GM18517 (cell line): ENCODE measurements at regions not wholly inside any gene's neighbourhood (a gene's known extent, or its start where the extent isn't known, plus 50 kb on each side); places are given as distances from the start of the nearest gene placed in this dataset.

ENCODE experiments used
- ATAC-seq: cut with Tn5 transposase; IDR thresholded peaks from one replicate; pipeline ENCODE4 v1.9.1; 2021; ENCODE audit warnings: mild to moderate bottlenecking, moderate library complexity; ENCODE audit not compliant: unreplicated experiment

GRCh38 chr11:45089251-45089650 is 57.2 kb upstream of the PRDM11 start:
- no peak for ATAC-seq

- ATAC-seq, result no peak
Measured at GRCh38 chr11:45089676-45090499, 56.6 kb upstream of the PRDM11 start.

GRCh38 chr11:45090607-45091006 is 55.8 kb upstream of the PRDM11 start:
- no peak for ATAC-seq

- no peak for ATAC-seq
Measured at GRCh38 chr11:45091563-45092403, 54.7 kb upstream of the PRDM11 start.

GRCh38 chr11:45092404-45092785 is 54.0 kb upstream of the PRDM11 start:
- no peak for ATAC-seq

GRCh38 chr11:45092901-45093760 is 53.3 kb upstream of the PRDM11 start:
- no peak for ATAC-seq

GRCh38 chr11:45093761-45094455 is 52.5 kb upstream of the PRDM11 start:
- no peak for ATAC-seq

GRCh38 chr11:45094958-45095690 is 51.3 kb upstream of the PRDM11 start:
- ATAC-seq, result no peak

GRCh38 chr11:45095691-45096010 is 50.8 kb upstream of the PRDM11 start:
- ATAC-seq, result no peak

GRCh38 chr11:45096636-45097035 is 49.8 kb upstream of the PRDM11 start:
- no peak for ATAC-seq
